WTC11 (cell line): ENCODE measurements at regions not wholly inside any gene's neighbourhood (a gene's known extent, or its start where the extent isn't known, plus 50 kb on each side); places are given as distances from the start of the nearest gene placed in this dataset.
A peak's percentile ranks its signal among the peaks of the same experiment; 100 is the strongest.

Experiments
- ATAC-seq: fragments of 200-7000 bp; cut with Tn5 transposase; 2 replicates; pipeline ENCODE4 v1.10.0; 2021; ENCODE audit warnings: mild to moderate bottlenecking, moderate library complexity
- CTCF ChIA-PET: fragments of 300-600 bp; sonication (Branson Sonifier 250); formaldehyde crosslinking; loops from one replicate; lab custom pipeline; 2021; ENCODE audit warnings: antibody characterized with exemption; lab: Charles Lee
- POLR2A ChIA-PET: fragments of 350-600 bp; sonication (Branson Sonifier 250); formaldehyde crosslinking; loops from one replicate; lab custom pipeline; 2021; ENCODE audit warnings: antibody characterized with exemption; lab: Charles Lee
- DNase-seq: peaks from one replicate; pipeline ENCODE4 v3.0.0; 2021; ENCODE audit warnings: low spot score
- H3K27ac Mint-ChIP-seq: 2 replicates; pipeline ENCODE4 v1.8.0; 2021; ENCODE audit warnings: mixed read lengths
- H3K27me3 Mint-ChIP-seq: 2 replicates; pipeline ENCODE4 v1.8.0; 2021; ENCODE audit warnings: low read depth, mild to moderate bottlenecking, moderate library complexity, mixed read lengths
- H3K36me3 Mint-ChIP-seq: 2 replicates; pipeline ENCODE4 v1.8.0; 2021; ENCODE audit warnings: mixed read lengths
- H3K4me1 Mint-ChIP-seq: 2 replicates; pipeline ENCODE4 v1.8.0; 2022; ENCODE audit warnings: mixed read lengths
- H3K4me3 Mint-ChIP-seq: 2 replicates; pipeline ENCODE4 v1.8.0; 2021; ENCODE audit warnings: mild to moderate bottlenecking, moderate library complexity, mixed read lengths
- H3K9me3 Mint-ChIP-seq: 2 replicates; pipeline ENCODE4 v1.8.0; 2021; ENCODE audit warnings: mixed read lengths
- AFF4 ChIP-seq: sonication (generic); formaldehyde crosslinking; IDR thresholded peaks from 2 replicates; pipeline ENCODE4 v1.8.1; 2023; ENCODE audit warnings: mild to moderate bottlenecking, missing genetic modification reagents, borderline replicate concordance
- ATF1 ChIP-seq: sonication (generic); formaldehyde crosslinking; IDR thresholded peaks from 2 replicates; pipeline ENCODE4 v1.8.1; 2023; ENCODE audit warnings: mild to moderate bottlenecking, moderate library complexity, missing genetic modification reagents
- ATF6 ChIP-seq: sonication (generic); formaldehyde crosslinking; IDR thresholded peaks from 2 replicates; pipeline ENCODE4 v1.8.1; 2023; ENCODE audit warnings: mild to moderate bottlenecking, missing genetic modification reagents
- CBFB ChIP-seq: sonication (generic); formaldehyde crosslinking; IDR thresholded peaks from 2 replicates; pipeline ENCODE4 v1.8.1; 2022; ENCODE audit warnings: mild to moderate bottlenecking, low read depth, missing genetic modification reagents
- CREB1 ChIP-seq: sonication (generic); formaldehyde crosslinking; IDR thresholded peaks from 2 replicates; pipeline ENCODE4 v1.8.0; 2023; ENCODE audit warnings: mild to moderate bottlenecking, missing genetic modification reagents
- CTCF ChIP-seq: fragments of 200-600 bp; IDR thresholded peaks from 2 replicates; pipeline ENCODE4 v1.8.0; 2022; ENCODE audit warnings: antibody characterized with exemption
- ESRRA ChIP-seq: sonication (generic); formaldehyde crosslinking; IDR thresholded peaks from 2 replicates; pipeline ENCODE4 v1.8.1; 2022; ENCODE audit warnings: mild to moderate bottlenecking, missing genetic modification reagents, borderline replicate concordance
- FOXP1 ChIP-seq: sonication (generic); formaldehyde crosslinking; IDR thresholded peaks from 2 replicates; pipeline ENCODE4 v1.8.0; 2022; ENCODE audit warnings: missing genetic modification reagents, mild to moderate bottlenecking, moderate library complexity, borderline replicate concordance
- IRF1 ChIP-seq: sonication (generic); formaldehyde crosslinking; IDR thresholded peaks from 2 replicates; pipeline ENCODE4 v1.8.0; 2023; ENCODE audit warnings: missing genetic modification reagents
- JAZF1 ChIP-seq: fragments of 250-450 bp; sonication (Bioruptor Pico); IDR thresholded peaks from 2 replicates; pipeline ENCODE4 v1.9.0; 2021; ENCODE audit warnings: moderate library complexity, mild to moderate bottlenecking, inconsistent platforms
- JUN ChIP-seq: sonication (generic); formaldehyde crosslinking; IDR thresholded peaks from 2 replicates; pipeline ENCODE4 v1.8.0; 2023; ENCODE audit warnings: mild to moderate bottlenecking, missing genetic modification reagents
- KAT7 ChIP-seq: sonication (generic); formaldehyde crosslinking; IDR thresholded peaks from 2 replicates; pipeline ENCODE4 v1.8.1; 2023; ENCODE audit warnings: missing genetic modification reagents, mild to moderate bottlenecking, borderline replicate concordance
- MAX ChIP-seq: sonication (generic); formaldehyde crosslinking; IDR thresholded peaks from 2 replicates; pipeline ENCODE4 v1.8.0; 2022; ENCODE audit warnings: mild to moderate bottlenecking, missing genetic modification reagents
- NR3C1 ChIP-seq: sonication (generic); formaldehyde crosslinking; conservative IDR thresholded peaks from 2 replicates; pipeline ENCODE4 v1.8.1; 2023; ENCODE audit warnings: low read depth, mild to moderate bottlenecking, missing genetic modification reagents
- PRRX2 ChIP-seq: fragments of 250-450 bp; sonication (Bioruptor Pico); IDR thresholded peaks from 2 replicates; pipeline ENCODE4 v1.8.0; 2021; ENCODE audit warnings: mild to moderate bottlenecking
- RORB ChIP-seq: fragments of 250-450 bp; sonication (Bioruptor Pico); IDR thresholded peaks from 2 replicates; pipeline ENCODE4 v1.9.0; 2021; ENCODE audit warnings: mild to moderate bottlenecking
- SMAD3 ChIP-seq: sonication (generic); formaldehyde crosslinking; IDR thresholded peaks from 2 replicates; pipeline ENCODE4 v1.8.0; 2022; ENCODE audit warnings: missing genetic modification reagents, mild to moderate bottlenecking, borderline replicate concordance
- USF1 ChIP-seq: sonication (generic); formaldehyde crosslinking; IDR thresholded peaks from 2 replicates; pipeline ENCODE4 v1.8.0; 2022; ENCODE audit warnings: mild to moderate bottlenecking, missing genetic modification reagents
- ZMAT4 ChIP-seq: fragments of 250-450 bp; sonication (Bioruptor Pico); IDR thresholded peaks from 2 replicates; pipeline ENCODE4 v1.9.0; 2021; ENCODE audit warnings: mild to moderate bottlenecking
- ZNF263 ChIP-seq: sonication (generic); formaldehyde crosslinking; IDR thresholded peaks from 2 replicates; pipeline ENCODE4 v1.8.1; 2022; ENCODE audit warnings: low read depth, mild to moderate bottlenecking, moderate library complexity, missing genetic modification reagents
- ZNF423 ChIP-seq: fragments of 250-450 bp; sonication (Bioruptor Pico); IDR thresholded peaks from 2 replicates; pipeline ENCODE4 v2.1.2; 2022; ENCODE audit warnings: mild to moderate bottlenecking, moderate library complexity
- ZNF512 ChIP-seq: sonication (generic); formaldehyde crosslinking; IDR thresholded peaks from 2 replicates; pipeline ENCODE4 v1.8.1; 2022; ENCODE audit warnings: missing genetic modification reagents, borderline replicate concordance

GRCh38 chr12:39224971-39225370 is 217.9 kb downstream of the KIF21A start (continued):
- TF ChIP-seq CTCF (no peak), CBFB (no peak), JAZF1 (CRISPR knock-in tag) (no peak), ZNF263 (CRISPR knock-in tag) (no peak)
- TF ChIP-seq, all 79 proteins: peak for 0

- ATAC-seq: no peak
- no peaks in the 10 kb centered on the region for H3K4me1 Mint-ChIP-seq
- H3K4me3 Mint-ChIP-seq: no peak overlapping the region
- no peak for DNase-seq
- peaks cover 17% of the 10 kb centered on the region for H3K36me3 Mint-ChIP-seq
- CTCF ChIA-PET: no interaction called here
- H3K27ac Mint-ChIP-seq: no peak overlapping the region
- no peak for TF ChIP-seq NR3C1
- no peak for TF ChIP-seq MAX (CRISPR knock-in tag)
- TF ChIP-seq ATF6 (CRISPR knock-in tag): no peak
- TF ChIP-seq JUN (CRISPR knock-in tag): no peak
- H3K9me3 Mint-ChIP-seq: peaks cover 60% of the 10 kb centered on the region
- POLR2A ChIA-PET: no interaction called here
- H3K27me3 Mint-ChIP-seq: peaks cover 3% of the 10 kb centered on the region; the same call in 1 of the 2 replicates
Observed at GRCh38 chr12:39205969-39206368, 237.0 kb downstream of the KIF21A start.

- H3K36me3 Mint-ChIP-seq: peaks cover 3% of the 10 kb centered on the region; the same call in 1 of the 2 replicates
- H3K27ac Mint-ChIP-seq: peak overlapping the region; percentile 8; the same call in 1 of the 2 replicates
- ATAC-seq (no peak), DNase-seq (no peak)
- ChIA-PET CTCF (interaction anchor here (1.1 kb wide), 1 partner anchor 73 kb away, joined by 8 read pairs; no protein-coding TSS in a partner anchor), POLR2A (no interaction called here)
- TF ChIP-seq ESRRA (CRISPR knock-in tag) (no peak), KAT7 (CRISPR knock-in tag) (no peak), CBFB (no peak), FOXP1 (CRISPR knock-in tag) (no peak), SMAD3 (CRISPR knock-in tag) (no peak), AFF4 (CRISPR knock-in tag) (no peak), ZMAT4 (CRISPR knock-in tag) (no peak), CREB1 (CRISPR knock-in tag) (no peak), PRRX2 (CRISPR knock-in tag) (no peak), ATF1 (no peak), IRF1 (no peak), ZNF423 (CRISPR knock-in tag) (no peak), USF1 (CRISPR knock-in tag) (no peak), ZNF512 (CRISPR knock-in tag) (no peak), RORB (CRISPR knock-in tag) (no peak)
- H3K27me3 Mint-ChIP-seq: no peaks in the 10 kb centered on the region; the same call in 1 of the 2 replicates
- no peak overlapping the region for H3K4me3 Mint-ChIP-seq
- H3K9me3 Mint-ChIP-seq: peaks cover 41% of the 10 kb centered on the region
- peaks cover 14% of the 10 kb centered on the region for H3K4me1 Mint-ChIP-seq
Observed at GRCh38 chr12:39199351-39199750, 243.6 kb downstream of the KIF21A start.
